ENCODE measurements at regions not wholly inside any gene's neighbourhood (a gene's known extent, or its start where the extent isn't known, plus 50 kb on each side); places are given as distances from the start of the nearest gene placed in this dataset.

GRCh38 chr18:37854396-37854795 lies 288.8 kb upstream of the CELF4 start:
- no peak for TF ChIP-seq CTCF (IDR thresholded peaks at IDR 0.05; ENCODE audit: insufficient read depth, low read length, poor library complexity, severe bottlenecking)
- TF ChIP-seq EZH2phosphoT487 (conservative IDR thresholded peaks at IDR 0.05; ENCODE audit: low read length): no peak

All from SU-DHL-6 (cell line).